GM18508 (cell line): ENCODE measurements at regions not wholly inside any gene's neighbourhood (a gene's known extent, or its start where the extent isn't known, plus 50 kb on each side); places are given as distances from the start of the nearest gene placed in this dataset.

Source experiments
- ATAC-seq: cut with Tn5 transposase; IDR thresholded peaks from one replicate; pipeline ENCODE4 v1.9.1; 2021; ENCODE audit warnings: moderate number of reproducible peaks; ENCODE audit not compliant: insufficient read depth, unreplicated experiment

- no peak for ATAC-seq
Measured at GRCh38 chr2:120893811-120894584, 158.3 kb downstream of the GLI2 start.

DNA sequence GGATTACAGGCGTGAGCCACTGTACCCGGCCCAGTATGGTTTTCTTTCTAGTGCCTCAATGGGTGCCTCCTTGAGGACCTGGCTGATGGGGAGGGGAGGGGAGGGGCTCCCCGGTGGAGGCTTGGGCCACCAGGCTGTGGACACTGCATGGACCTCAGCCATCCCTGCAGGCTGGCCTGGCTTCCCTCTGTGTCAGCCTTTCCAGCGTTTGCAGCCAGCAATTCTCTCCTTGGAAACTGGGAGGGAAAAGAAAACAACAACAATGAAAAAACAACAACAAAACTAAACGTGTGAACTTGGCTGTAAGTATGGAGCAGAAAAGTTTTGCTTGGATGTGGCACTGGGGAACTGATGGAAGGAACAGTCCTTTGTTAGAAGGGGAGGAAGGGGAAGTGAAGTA, 159.3 kb downstream of the GLI2 start:
- ATAC-seq, result no peak

DNA sequence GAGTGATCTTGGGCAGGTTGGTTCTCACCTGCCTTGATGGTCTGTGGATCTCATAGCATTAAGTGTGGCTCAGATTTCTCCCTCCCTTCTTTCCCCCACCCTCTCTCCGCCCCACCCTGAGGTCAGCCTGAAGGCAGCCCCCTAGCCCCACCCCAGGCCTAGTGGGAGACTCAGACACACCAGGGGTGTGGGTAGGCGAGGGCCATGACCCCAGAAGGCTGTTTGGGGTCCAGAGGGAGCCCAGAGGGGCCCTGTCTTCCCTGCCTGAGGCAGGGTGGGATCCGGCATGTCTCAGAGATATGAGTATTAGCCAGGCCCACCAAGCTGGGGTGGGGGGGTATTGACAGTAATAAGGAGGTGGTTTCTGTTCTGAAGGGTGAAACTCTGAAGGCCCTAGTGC, 160.5 kb downstream of the GLI2 start:
- ATAC-seq, result no peak

- ATAC-seq, result no peak
Measured at GRCh38 chr2:120896901-120897300, 161.2 kb downstream of the GLI2 start.

DNA sequence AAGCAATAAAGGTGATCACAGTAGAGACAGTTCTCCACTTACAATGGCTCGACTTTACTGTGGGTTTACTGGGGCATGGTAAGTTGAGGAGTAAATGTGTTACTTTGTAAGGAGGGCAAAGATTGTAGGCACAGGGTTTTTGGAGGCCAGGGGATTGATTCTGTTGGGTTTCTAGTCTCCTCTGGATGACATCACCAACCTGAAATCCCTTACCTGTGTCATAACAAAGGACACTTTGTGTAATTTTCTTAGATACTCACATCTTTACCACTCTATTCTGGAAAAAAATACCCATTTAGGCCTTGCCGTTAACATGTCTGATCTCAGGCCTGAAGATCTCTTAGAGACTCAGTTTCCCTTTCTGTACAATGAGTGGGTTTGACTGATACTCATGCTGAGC, 161.7 kb downstream of the GLI2 start:
- no peak for ATAC-seq

- ATAC-seq, result no peak
Measured at GRCh38 chr2:120898496-120898895, 162.8 kb downstream of the GLI2 start.

- ATAC-seq, result no peak
Measured at GRCh38 chr2:120898961-120899750, 163.5 kb downstream of the GLI2 start.

DNA sequence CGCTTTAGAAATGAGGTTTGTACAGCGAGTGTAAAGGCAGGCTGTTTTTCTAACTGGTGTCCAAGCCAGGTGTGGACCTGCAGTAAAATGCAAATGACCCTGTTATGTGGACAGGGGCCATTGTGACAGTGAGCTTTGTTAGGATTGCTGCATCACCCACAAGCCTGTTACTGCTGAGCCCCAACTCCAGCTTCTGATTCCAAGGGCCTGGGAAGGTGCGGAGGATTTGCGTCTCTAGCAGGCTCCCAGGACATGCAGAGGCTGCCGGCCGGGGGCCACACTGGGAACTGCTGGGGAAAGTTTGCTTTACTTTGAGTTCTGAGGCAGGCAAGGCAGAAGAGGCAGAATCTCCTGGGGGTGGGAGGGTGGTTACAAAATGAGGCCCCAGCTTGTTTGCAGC, 164.1 kb downstream of the GLI2 start:
- no peak for ATAC-seq

GRCh38 chr2:120901201-120901600, 165.5 kb downstream of the GLI2 start:
- no peak for ATAC-seq

- ATAC-seq, result no peak
Measured at GRCh38 chr2:120902592-120902991, 166.9 kb downstream of the GLI2 start.

DNA sequence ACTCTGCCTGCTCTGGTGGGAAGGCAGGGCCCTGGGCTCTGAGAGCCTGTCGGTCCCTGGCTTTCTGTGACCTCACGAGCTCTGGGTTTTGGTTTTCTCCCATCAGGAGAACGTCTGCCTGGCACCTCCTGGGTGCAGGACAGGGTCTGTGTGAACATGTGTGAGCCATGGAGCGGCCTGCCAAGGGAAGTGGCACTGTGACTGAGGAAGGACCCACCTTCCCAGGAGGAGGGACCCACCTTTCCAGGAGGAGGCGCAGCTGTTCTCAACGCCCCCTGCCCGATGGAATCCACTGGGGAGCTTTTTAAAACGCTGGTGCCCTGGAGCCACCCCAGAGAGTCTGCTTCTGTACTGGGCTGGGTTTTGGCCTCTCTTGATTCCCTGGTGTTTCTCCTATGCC, 168.7 kb downstream of the GLI2 start:
- no peak for ATAC-seq

DNA sequence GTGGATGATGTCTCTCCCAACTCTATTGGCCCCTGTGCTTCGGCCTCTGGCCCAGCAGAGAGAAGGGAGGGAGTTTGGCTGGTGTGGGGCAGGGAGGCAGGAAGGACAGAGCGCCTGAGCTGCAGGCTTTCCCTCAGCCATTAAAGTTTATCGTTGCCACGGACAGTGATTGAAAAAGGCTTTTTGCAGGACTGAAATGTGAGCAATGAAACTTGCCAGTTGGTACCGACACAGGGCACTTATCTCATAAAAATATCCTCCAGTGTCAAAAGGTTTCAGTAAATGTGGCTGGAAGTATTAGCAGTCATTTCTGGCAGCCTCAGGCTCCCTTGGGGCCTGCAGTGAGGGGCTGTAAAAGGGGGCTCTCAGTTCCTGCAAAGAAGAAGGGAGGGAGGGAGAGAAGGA, 169.2 kb downstream of the GLI2 start:
- ATAC-seq, result no peak

DNA sequence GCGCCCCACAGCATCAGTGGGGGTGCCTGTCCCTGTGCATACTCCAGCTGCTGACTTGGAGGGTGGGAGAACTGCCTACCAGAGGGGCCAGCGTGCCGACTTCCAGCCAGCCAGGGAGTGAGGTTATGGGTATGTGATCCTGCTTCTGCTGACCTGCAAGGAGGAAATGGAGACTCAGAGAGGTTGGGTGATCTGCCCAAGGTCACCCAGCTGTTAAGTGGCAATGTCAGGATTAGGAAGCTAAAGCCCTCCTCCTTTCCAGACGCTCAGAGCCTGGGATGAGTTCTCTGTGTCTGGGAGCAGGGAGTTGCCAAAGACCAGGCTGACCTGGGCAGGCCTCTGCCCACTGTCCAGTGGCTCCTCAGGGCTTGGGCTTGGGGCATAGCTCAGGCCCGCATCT, 169.6 kb downstream of the GLI2 start:
- no peak for ATAC-seq

- no peak for ATAC-seq
Measured at GRCh38 chr2:120905824-120906571, 170.3 kb downstream of the GLI2 start.

DNA sequence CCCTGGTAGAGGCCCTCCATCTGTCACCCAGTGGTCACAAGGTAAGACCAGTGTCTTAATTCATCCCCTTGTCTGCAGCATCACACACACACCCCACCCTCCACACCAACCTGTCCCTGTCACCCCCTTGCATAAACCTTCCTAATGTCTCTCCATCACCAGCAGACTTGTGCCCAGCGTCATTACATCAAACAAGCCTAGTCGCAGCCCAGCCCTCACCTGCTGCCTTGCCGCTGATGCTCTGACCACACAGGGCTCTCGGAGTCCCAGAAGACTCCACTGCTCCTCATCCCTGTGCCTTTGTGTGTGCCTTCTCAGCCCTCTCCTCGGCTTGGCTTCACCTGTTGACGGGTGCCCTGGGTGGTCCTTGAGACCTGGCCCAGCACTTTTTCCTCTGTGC, 171.2 kb downstream of the GLI2 start:
- no peak for ATAC-seq

DNA sequence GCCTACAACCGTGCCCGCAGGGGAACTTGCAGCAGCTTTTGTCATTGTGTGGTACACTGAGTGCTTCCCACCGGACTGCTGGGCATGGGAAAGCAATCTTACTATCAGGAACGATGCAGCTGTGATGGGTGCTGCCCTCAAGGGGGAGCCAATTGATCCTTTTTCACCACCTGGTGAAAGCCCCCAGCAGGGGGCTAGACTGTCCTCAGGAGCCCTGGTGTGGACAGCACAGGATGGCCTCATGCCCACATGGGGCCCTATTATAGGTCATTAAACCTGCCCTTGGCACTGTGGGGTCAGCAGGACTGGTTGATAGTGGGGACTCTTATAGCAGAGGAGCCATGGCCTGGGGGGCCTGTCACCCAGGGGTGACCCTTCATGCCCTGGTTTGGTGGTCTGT, 172.2 kb downstream of the GLI2 start:
- ATAC-seq, result no peak

DNA sequence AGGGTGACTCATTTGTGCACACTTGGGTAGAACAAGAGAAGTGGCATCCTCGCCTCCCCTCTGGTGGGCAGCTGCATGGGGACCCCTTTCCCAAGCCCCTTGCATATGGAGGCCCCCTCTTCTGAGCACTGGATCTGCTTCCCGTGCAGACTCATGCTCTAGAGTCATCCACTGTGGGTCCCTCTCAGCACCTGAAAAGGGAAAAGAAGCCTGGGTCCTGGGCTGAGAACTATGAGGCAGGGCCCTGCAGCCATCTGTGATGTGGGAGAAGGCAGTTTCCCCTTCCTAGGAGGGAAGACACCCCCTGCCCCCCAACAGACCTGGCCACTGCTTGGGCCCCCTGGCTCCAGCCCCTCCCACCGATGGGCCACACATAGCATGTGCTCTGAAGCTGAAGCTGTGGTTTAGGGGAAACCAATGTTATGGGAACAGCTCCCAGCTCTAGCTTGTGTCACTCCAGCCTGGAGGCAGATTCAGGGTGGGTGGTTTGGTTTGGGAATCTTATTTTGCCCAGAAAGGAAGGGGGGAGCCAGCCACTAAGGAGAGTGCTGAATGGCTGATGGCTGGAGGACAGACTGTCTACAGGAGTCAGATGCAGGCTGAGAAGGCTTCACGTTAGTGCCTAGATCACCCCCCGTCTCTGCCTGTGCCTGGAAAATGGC, 172.8 kb downstream of the GLI2 start:
- no peak for ATAC-seq

DNA sequence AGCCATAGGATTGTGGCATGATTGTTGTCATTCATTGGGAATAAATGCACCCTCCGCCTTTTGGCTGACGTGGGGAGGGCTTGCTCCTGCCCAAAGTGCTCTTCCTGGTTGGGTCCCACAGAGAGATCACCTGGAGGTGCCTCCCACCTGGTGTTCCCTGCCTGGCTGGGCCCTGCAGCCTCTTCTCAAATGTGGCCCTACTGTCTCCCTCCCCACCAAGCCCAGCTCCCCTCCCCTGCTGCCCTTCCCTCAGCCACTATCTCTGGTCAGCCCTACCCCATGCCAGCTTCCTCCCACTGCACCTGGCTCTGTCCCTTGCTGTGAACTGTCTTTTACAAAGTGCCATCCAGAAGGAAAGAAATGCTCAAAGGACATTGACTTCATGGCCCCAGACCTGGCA, 173.4 kb downstream of the GLI2 start:
- no peak for ATAC-seq

DNA sequence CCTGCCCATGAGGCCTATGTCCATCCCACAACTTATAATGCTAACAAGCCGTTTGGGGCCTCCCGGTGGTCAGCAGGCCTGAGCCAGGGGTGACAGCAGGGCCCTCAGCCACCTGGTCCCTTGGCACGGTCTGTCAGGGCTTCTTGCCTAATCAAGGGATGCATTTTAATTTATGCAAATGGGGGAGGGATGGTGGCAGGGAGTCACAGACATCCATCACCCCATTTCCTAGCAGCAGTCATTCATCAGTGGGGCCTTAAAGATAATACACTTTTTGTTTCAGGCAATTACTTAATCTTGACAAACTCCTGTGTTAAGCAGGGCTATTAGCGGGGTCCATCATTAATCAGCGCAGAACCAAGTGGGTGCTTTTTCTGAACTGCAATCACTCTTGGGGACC, 174.5 kb downstream of the GLI2 start:
- no peak for ATAC-seq
